GM18909 (cell line): ENCODE measurements at regions not wholly inside any gene's neighbourhood (a gene's known extent, or its start where the extent isn't known, plus 50 kb on each side); places are given as distances from the start of the nearest gene placed in this dataset.

Experiments
- ATAC-seq: cut with Tn5 transposase; IDR thresholded peaks from one replicate; pipeline ENCODE4 v1.9.1; 2021; ENCODE audit warnings: mild to moderate bottlenecking; ENCODE audit not compliant: unreplicated experiment, poor library complexity

DNA sequence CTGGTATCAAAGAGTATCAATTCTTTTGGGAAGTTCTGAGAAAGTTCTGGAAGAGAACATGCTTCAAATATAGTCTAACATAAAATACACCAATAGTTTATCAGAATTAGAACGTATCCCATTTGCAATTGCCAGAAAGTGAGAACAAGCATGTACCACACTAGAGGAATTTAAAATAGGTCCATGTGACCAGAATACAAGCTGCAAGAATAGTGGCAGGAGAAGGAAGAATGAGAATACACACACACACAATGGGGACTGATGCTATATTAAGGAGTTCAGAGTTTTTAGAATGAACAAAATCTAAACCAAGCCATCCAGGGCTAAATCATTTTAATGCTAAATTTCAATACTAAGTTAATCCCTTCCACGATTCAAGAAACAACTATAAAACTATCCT is 99.1 kb upstream of the TMEM168 start:
- ATAC-seq, result no peak

DNA sequence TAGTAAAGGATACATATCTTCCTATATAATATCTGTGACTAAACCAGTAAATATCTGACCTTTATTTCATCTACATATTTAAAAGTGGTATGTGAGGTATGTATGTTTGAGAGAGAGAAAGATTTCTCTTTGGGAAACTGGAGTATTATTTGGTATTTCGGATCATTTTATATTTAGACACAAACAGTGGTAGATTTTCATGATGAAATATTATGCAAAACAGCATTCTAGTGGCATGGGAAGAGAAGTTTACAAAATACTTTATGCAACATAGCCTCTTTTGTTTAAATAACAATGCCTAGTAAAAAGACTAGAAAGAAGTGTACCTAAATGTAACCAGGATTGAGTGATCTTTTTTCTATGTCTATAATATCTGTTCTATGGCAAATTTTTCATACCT is 98.6 kb upstream of the TMEM168 start:
- ATAC-seq, result no peak

DNA sequence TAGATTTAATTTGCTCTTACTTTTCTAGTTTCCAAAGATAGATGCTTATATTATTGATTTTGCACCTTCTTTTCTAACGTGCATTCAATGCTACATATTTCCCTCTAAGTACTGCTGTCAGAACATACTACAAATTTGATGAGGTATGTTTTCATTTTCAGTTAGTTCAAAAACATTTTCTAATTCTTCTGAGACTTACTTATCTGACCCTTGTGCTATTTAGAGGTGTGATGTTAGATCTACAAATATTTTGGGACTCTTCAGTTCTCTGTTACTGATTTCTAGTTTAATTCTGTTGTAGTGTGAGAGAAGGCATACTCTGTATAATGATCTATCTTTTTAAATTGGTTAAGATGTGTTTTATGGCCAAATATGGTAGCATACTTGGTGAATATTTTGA is 97.8 kb upstream of the TMEM168 start:
- ATAC-seq, result no peak

DNA sequence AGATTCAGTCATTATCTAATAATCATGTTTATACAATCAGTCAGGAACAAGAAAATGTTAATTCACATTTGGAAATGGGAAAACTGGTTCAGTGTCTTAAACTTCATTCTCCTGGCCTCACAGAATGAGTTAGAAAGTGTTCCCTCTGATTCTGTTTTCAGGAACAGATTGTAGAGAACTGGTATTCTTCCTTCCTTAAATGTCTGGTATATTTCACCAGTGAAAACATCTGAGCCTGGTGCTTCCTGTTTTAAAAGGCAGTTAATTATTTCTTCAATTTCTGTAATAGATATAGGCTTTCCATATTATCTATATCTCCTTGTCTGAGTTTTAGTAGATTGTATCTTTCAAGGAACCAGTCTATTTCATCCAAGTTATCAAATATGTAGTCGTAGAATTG is 97.1 kb upstream of the TMEM168 start:
- ATAC-seq, result no peak

DNA sequence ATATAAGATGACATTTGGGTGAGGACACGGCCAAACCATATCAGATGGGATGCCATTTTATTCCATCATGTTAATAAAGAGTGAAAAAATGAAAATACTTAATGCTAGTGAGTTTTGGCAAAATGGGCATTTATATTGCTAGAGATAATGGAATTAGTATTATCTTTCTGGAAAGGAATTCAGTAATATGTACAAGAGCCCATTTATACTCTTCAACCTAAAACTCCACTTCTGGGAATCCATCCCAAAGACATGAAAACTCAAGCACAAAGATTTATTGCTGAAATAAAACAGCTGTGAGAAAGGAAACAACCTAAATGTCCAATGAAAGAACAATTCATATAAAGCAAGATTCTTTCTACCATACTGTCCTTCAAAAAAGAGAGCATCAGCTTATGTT is 96.0 kb upstream of the TMEM168 start:
- ATAC-seq, result no peak

DNA sequence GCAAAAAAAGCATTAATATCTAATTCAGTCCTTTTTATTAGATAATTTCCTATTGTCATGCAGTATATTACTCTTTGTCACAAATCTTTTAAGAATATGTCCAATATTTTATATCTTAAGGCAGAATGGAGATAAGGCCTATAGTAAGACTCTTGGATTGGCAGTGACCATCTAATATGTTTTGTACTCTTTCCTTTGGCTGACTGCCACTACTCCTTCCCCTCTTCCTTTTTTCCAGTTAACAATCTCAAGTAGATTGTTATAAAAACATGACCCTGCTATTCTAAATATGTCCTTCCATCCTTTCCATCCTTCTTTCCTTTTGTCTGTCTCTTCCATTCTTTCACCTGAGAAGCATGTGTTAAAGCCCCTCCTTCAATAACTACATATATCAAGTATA is 92.8 kb upstream of the TMEM168 start:
- no peak for ATAC-seq

DNA sequence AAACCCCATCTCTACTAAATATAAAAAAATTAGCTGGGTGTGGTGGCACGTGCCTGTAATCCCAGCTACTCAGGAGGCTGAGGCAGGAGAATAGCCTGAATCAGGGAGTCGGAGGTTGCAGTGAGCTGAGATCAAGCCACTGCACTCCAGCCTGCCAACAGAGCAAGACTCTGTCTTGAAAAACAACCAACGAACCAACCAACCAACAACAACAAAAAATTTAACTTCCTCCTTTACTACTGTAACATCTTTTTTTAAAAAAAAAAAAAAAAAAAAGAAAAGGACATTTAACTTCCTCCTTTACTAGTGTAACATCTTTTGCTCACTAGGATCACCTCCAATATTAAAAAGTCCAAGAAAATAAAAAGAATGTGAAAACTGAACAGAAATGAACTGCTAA is 92.3 kb upstream of the TMEM168 start:
- ATAC-seq, result no peak

DNA sequence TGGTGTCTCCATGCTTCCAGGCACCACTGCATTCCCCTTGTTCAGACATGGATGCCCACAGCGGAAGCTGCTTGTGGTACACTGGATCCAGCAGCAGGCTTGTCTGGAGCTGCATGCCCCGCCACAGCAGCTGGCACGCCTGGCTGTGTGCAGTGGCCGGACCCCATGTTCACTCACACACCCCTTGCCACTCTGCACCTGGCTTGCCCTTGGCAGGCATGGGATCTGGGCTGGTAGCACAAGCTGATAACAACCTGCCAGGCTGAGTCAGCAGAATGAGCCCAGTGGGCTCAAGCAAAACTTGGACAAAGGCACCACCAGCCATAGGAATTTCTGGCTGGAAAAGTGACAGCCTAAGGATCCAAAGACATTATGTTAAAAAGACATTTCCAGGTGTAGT is 91.8 kb upstream of the TMEM168 start:
- no peak for ATAC-seq

DNA sequence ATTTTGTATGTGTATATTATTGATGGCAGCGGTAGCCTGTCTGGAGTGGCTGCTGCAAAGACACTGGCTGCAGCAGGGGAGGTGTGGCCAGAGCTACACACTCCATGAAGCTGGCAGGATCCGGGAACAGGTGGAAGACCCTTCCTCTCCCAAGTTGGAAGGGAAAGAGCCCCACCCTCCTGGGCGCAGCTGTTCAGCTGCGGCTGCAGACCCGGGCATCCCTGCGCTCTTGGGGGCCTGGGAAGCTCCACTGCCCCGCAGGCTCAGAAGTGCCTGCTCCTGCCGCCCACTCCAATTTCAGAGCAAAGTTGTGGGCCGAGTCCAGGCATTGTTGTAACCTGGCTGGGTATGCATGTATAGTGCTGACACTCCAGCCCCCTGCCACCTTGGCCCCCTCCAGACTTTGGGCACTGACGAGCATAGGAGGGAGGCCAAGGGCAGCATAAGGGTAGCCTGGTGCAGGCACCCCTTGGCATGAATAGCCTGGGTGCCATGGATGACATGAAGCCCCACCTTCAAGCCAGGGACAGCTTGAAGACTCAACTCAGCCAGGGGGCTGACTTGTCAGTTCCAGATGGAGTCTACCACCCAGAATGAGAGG is 90.7 kb upstream of the TMEM168 start:
- no peak for ATAC-seq

DNA sequence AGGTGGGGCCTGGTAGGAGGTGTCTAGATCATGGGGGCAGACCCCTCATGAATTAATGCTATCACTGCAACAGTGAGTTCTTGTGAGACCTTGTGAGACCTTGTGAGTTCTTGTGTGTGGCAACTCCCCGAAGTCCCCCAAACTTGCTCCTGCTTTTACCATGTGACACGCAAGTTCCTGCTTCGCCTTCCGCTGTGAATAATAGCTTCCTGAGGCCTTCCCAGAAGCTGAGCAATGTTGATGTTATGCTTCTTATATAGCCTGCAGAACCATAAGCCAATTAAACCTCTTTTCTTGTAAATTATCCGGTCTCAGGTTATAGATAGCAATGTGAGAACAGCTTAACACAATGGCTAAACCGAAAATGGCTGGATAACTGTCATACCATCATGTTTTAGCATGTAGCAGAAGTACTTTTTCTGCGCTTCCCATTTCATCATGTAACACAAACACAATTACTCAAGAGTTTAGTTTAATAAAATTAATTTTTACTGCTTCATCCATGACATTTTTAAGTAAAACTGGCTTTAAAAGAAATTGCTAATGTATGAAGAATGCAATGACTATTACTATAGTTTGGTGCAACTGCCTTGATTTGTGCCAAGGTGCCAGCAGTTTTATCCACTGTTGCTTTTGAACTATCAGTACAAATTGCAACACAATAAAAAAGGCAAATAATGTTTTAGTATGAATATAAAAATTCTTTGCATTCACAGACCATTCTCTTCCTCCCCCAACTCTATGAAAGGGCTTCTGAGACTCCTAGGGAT is 87.7 kb upstream of the TMEM168 start:
- ATAC-seq, result no peak

DNA sequence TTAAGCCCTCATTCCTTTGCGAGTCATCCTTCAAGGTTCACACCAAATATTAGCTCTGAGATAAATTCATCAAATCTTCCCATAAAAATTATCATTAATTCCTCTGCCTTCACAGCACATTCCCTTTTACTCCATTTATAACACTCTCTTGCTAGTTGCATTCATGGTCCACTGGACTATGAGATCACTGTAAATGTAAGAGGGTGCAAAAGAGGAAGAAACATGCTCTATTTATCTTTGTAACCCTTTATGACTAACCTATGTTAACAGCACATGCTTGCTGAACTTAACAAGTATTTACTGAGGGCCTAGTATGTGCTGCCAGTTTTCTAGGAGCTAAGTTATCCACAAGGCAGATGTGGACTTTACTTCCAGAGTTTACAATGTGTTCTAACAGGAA is 86.7 kb upstream of the TMEM168 start:
- ATAC-seq, result no peak

DNA sequence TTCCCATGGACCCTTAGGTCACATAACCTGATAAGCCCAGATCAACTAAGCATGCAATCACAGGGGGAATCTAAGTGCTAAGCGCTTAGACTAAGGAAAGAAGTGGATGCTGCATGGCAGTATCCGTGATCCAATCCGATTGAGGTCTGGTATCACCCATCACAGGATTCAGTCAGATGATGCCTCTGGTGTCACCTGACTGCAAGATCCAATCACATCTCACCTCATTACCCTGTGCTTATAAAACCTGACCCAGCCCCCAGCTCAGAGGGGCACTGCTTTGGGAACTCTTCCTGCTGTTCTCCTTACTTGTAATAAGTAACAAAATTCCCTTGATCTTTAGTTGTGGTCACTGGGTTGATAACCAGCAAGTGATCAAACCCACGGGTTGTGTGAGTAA is 84.7 kb upstream of the TMEM168 start:
- ATAC-seq, result no peak

DNA sequence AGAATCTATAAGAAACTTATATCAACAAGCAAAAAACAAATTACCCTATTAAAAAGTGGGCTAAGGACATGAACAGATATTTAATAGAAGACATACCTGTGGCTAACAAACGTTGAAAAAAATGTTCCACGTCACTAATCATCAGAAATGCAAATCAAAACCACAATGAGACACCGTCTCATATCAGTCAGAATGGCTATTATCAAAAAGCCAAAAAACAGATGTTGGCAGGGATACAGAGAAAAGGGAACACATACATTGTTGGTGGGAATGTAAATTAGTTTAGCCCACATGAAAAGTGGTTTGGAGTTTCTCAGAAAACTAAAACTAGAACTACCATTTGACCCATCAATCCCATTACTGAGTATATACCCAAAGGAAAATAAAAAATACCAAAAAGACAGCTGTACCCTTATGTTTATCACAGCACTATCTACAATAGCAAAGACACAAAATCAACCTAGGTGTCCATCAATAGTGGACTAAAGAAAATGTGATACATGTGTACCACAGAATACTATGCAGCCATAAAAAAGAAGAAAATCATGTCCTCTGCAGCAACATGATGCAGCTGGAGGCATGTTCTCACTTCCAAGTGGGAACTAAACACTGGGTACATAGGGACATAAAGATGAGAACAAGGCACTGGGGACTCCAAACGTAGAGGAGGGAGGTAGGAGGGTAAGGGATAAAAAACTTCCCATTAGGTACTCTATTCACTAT is 83.8 kb upstream of the TMEM168 start:
- peak; percentile 61 for ATAC-seq

DNA sequence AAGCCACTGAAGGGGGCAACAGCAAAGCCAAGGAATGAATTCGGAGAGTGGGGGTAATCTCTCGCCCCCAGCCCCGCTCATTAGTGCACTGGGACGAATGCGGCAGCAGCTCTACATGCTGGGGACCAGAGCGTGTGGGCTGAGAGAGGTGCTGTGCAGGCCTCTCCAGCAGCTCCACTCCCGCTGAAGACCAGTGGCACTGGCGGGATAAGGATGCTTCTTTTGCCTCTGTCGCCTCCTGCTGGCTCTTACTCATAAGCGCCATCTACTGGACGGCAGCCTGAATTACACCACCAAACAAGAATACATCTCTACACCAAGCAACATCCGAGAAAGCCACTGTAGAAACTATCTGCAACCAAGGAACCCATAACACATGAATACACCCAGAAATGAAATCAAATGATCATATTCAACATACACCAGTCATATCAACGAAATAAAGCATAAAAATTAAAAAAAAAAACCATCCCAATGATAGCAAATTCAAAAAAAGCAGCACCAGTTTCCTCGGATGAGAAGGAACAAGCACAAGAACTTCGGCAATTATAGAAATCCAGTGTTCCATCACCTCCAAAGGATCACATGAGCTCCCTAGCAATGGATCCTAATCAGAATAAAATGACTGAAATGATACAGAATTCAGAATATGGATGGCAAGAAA is 79.0 kb upstream of the TMEM168 start:
- ATAC-seq, result no peak

DNA sequence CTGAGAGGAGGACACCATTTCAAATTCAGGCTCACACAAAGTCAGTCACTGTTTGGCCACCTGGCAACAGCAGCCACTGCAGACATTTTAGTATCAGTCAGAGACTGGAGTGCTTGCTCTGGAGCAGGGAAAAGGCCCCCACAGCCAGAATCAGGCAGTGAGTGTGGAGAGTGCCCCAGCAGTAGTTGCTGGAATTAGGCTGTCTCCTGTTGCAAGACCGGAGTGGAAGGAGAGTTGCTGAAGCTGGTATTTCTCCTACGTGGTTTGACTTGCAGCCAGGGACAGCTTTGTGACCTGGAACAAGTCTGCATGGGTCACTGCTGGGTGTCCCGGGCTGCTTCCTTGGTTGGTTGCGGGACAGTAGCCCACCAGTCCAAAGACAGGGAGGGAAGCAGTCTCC is 78.4 kb upstream of the TMEM168 start:
- no peak for ATAC-seq

DNA sequence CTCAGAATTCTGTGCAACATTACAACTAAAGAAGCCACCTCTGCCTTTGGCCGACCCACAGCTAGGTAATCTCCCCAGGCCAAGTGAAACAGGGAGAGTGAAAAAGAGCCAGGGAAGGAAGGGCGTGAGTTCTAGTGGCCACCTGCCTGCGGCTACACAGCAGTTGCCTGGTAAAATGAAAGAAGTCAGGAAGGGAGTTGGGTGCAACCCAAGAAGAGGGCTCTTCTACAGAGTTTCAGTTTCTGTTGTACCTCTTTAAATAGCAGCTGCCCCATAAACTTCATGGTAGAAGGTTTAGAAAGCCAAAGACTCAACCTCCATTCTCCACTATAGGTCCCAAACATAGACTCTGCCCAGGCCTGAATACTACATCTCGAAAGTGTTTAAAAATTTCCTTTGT is 76.2 kb upstream of the TMEM168 start:
- ATAC-seq, result peak; percentile 100

DNA sequence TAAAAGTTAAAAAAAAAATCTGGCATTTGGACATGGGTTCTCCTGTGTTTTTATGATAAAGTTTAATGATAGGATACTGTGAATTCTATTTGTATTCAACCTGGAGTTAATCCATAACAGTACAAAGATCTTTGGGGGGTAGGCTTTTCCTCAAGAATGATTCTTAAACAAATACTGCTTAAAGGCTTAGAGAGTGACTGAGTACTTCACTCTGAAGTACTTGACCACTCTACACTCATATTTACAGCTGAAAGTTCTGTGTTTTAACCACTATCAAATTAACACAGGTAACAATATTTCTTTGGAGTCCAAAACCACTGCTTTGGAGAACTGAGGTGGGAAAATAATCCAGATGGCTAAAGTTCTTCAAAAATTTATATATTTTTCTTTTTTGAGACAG is 74.2 kb upstream of the TMEM168 start:
- ATAC-seq, result no peak

DNA sequence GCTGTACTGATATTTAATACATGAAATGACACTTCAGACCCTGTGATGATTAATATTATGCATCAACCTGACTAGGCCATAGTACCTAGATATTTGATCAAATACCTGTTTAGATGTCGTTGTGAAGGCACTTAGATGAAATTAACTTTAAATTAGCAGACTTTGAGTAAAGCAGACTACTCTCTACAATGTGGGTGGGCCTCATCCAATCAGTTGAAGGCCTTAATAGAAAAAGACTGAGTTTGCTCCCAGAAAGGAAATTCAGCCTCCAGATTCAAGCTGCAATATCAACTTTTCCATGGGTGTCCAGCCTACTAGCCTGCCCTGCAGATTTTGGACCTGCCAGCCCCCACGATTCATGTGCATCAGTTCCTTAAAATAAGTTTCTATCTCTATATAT is 68.6 kb upstream of the TMEM168 start:
- no peak for ATAC-seq

DNA sequence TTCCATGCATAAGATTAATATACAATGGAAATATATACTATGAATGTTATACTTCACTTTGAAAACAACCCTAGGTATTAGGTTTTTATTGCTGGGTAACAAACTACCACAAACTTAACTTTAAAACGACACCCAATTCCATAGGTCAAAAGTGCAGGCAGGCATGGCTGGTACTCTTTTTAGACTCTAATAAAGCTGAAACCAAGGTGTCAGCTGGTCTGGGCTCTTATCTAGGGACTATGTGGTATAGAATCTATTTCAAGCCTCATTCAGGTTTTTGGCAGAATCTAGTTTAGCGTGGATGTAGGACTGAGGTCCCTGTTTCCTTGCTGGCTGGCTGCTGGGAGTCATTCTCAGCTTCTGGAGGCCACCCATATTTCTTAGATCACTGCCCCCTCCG is 65.0 kb upstream of the TMEM168 start:
- no peak for ATAC-seq

DNA sequence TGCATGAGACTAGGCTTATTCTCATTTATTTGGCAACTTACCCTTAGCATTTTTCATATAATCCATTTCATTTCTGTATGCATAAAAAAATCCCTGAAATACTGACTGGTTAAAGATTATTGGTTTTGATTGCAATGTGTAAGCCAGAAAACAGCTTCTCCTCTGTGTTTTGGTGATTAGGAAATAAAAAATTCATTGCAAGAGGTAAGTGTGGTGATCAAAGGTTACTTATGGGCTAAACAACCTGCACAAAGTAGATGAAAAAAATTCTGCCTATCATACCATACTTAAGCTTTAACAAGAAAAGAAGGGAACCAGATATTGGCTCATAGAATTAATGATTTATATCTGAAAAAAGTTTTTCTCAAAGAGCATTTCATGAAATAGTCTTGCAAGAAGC is 64.0 kb upstream of the TMEM168 start:
- no peak for ATAC-seq

DNA sequence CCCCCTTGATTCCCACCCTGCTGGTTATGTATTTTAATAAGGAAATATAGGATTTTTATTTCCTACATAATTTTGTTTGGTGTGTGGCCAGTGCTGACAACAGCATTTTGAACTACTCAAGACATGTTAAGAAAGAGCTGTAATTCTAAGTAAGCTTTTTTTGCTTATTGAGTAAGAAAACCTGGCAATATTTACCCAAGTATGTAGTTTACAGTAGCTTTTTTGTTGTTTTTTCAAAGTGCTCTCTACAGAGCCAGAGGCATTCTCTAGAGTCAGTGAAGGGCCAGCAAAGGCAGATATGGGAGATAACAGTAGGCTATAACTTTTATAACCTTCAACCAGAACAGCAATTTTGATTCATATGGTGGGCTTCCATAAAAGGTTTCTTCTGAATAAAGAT is 63.2 kb upstream of the TMEM168 start:
- ATAC-seq, result no peak
